Loucy (cell line): ENCODE measurements at regions not wholly inside any gene's neighbourhood (a gene's known extent, or its start where the extent isn't known, plus 50 kb on each side); places are given as distances from the start of the nearest gene placed in this dataset.

Source experiments
- H2AFZ ChIP-seq: fragments of 200-600 bp; sonication (generic); 2 replicates; pipeline ENCODE4 v1.6.0; 2016; ENCODE audit warnings: antibody characterized with exemption, mild to moderate bottlenecking, low read length, moderate library complexity
- H3F3A ChIP-seq: fragments of 200-600 bp; 2 replicates; pipeline ENCODE4 v1.6.0; 2016; ENCODE audit warnings: antibody characterized with exemption, low read depth, mild to moderate bottlenecking
- H3K27me3 ChIP-seq: fragments of 200-600 bp; sonication (generic); 2 replicates; pipeline ENCODE4 v1.6.1; 2014; ENCODE audit warnings: low read length, mild to moderate bottlenecking; ENCODE audit not compliant: insufficient read depth, poor library complexity, severe bottlenecking
- H3K36me3 ChIP-seq: fragments of 200-600 bp; sonication (generic); 2 replicates; pipeline ENCODE4 v1.6.1; 2016; ENCODE audit warnings: low read length; ENCODE audit not compliant: insufficient read depth
- H3K4me1 ChIP-seq: fragments of 200-600 bp; sonication (generic); 2 replicates; pipeline ENCODE4 v1.5.1; 2014; ENCODE audit warnings: low read length, mild to moderate bottlenecking; ENCODE audit not compliant: insufficient read depth, poor library complexity, severe bottlenecking
- H3K4me2 ChIP-seq: fragments of 200-600 bp; sonication (generic); 2 replicates; pipeline ENCODE4 v1.6.0; 2014; ENCODE audit warnings: antibody characterized with exemption, low read length, low read depth, mild to moderate bottlenecking; ENCODE audit not compliant: poor library complexity, severe bottlenecking
- H3K4me3 ChIP-seq: fragments of 200-600 bp; sonication (generic); 2 replicates; pipeline ENCODE4 v1.5.1; 2014; ENCODE audit warnings: low read length, mild to moderate bottlenecking, mixed read lengths; ENCODE audit not compliant: poor library complexity, severe bottlenecking
- H3K79me2 ChIP-seq: fragments of 200-600 bp; sonication (generic); 2 replicates; pipeline ENCODE4 v1.6.1; 2014; ENCODE audit warnings: low read length; ENCODE audit not compliant: insufficient read depth
- H3K9ac ChIP-seq: fragments of 200-600 bp; sonication (generic); 2 replicates; pipeline ENCODE4 v1.6.0; 2014; ENCODE audit warnings: mild to moderate bottlenecking, low read depth, low read length, moderate library complexity; ENCODE audit not compliant: poor library complexity, severe bottlenecking
- H3K9me2 ChIP-seq: fragments of 200-600 bp; sonication (generic); replicated peaks from 2 replicates; pipeline ENCODE4 v1.6.1; 2016; ENCODE audit warnings: low read depth, low read length, mixed read lengths
- H3K9me3 ChIP-seq: fragments of 200-600 bp; sonication (generic); 2 replicates; pipeline ENCODE4 v1.6.1; 2014; ENCODE audit warnings: mild to moderate bottlenecking, antibody characterized with exemption, low read length, low read depth; ENCODE audit not compliant: insufficient read depth
- H4K20me1 ChIP-seq: fragments of 200-600 bp; sonication (generic); 2 replicates; pipeline ENCODE4 v1.6.0; 2014; ENCODE audit warnings: antibody characterized with exemption, low read length, mild to moderate bottlenecking; ENCODE audit not compliant: insufficient read depth, poor library complexity, severe bottlenecking
- CTCF ChIP-seq: fragments of 200-600 bp; sonication (generic); conservative IDR thresholded peaks from 2 replicates; pipeline ENCODE4 v1.5.1; 2014; ENCODE audit warnings: mild to moderate bottlenecking, antibody characterized with exemption, low read length
- EZH2phosphoT487 ChIP-seq: fragments of 200-600 bp; IDR thresholded peaks from 2 replicates; pipeline ENCODE4 v1.6.1; 2018; ENCODE audit warnings: antibody characterized with exemption, mild to moderate bottlenecking, moderate library complexity, borderline replicate concordance

- TF ChIP-seq CTCF (no peak), EZH2phosphoT487 (no peak)
- no peaks in the 10 kb centered on the region for H3K9me2 ChIP-seq
Measured at GRCh38 chr19:56971230-56971629, 130.7 kb upstream of the PEG3 start.

GRCh38 chr19:56972291-56972841 is 131.8 kb upstream of the PEG3 start:
- no peak for TF ChIP-seq CTCF
- TF ChIP-seq EZH2phosphoT487: no peak
- Histone ChIP-seq H3K9ac (no peak overlapping the region), H3K4me2 (no peak overlapping the region), H3K4me1 (no peaks in the 10 kb centered on the region), H3F3A (no peaks in the 10 kb centered on the region), H3K27me3 (no peaks in the 10 kb centered on the region), H3K9me3 (0 out of 2 replicates have a peak, but pooled peaks cover 6% of the 10 kb centered on the region), H3K4me3 (no peak overlapping the region), H2AFZ (no peak overlapping the region), H3K9me2 (no peaks in the 10 kb centered on the region), H4K20me1 (no peaks in the 10 kb centered on the region), H3K79me2 (no peaks in the 10 kb centered on the region), H3K36me3 (no peaks in the 10 kb centered on the region)

More at GRCh38 chr19:56971230-56971629, 130.7 kb upstream of the PEG3 start:
- no peaks in the 10 kb centered on the region for H3K4me1 ChIP-seq
- no peaks in the 10 kb centered on the region for H3K79me2 ChIP-seq
- no peak overlapping the region for H2AFZ ChIP-seq
- 0 out of 2 replicates have a peak, but pooled peaks cover 6% of the 10 kb centered on the region for H3K9me3 ChIP-seq
- H3K27me3 ChIP-seq: no peaks in the 10 kb centered on the region
- H3K9ac ChIP-seq: no peak overlapping the region
- no peak overlapping the region for H3K4me2 ChIP-seq
- no peaks in the 10 kb centered on the region for H4K20me1 ChIP-seq
- no peak overlapping the region for H3K4me3 ChIP-seq
- no peaks in the 10 kb centered on the region for H3K36me3 ChIP-seq
- H3F3A ChIP-seq: no peaks in the 10 kb centered on the region

DNA sequence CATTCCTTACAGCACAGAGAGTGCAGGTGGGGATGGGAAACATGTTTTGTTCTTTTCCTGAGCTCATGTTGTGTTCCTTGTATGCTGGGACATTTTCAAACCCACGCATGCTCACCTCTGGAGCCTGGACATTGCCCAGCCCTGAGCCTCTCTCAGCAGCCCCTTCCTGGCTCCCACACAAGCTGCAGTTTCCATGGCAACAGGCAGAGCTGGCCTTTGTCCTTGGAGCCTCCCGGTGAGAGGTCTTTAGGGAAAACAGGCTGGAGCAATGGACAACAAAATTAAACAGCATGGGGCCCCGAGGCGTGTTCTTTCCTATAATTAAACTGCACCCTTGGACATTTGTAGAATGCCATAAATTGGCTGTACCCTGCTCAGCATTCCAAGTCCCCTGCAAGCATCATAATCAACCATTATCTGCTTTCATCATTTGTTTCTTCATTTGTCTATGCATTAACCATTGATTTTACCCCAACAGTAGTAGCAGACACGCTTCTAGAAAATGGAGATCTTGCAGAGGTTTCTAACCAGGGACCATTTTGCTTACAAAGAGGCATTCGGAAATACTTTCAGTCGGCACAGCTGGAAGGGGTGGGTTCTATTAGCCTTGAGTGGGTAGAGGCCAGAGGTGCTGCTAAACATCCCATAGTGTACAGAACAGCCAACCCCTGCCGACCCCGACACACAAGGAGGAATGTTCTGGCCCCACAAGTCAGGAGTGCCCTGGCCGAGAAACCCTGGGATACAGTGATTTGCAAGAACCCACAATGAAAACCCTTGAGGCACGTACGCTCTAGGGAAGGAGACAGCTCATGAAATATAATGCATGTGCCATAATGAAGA is 133.4 kb upstream of the PEG3 start:
- Histone ChIP-seq H2AFZ (no peak overlapping the region), H3K27me3 (no peaks in the 10 kb centered on the region), H3K4me3 (no peak overlapping the region), H3K4me2 (no peak overlapping the region), H3K9me2 (no peaks in the 10 kb centered on the region), H3K9me3 (peaks cover 9% of the 10 kb centered on the region; the same call in 1 of the 2 replicates), H3K79me2 (no peaks in the 10 kb centered on the region), H4K20me1 (no peaks in the 10 kb centered on the region), H3K4me1 (no peaks in the 10 kb centered on the region), H3F3A (no peaks in the 10 kb centered on the region), H3K36me3 (no peaks in the 10 kb centered on the region), H3K9ac (no peak overlapping the region)
- TF ChIP-seq EZH2phosphoT487 (no peak), CTCF (no peak)
